ENCODE measurements at regions not wholly inside any gene's neighbourhood (a gene's known extent, or its start where the extent isn't known, plus 50 kb on each side); places are given as distances from the start of the nearest gene placed in this dataset.
"Not testable (repeated sequence)": the region's sequence is repeated elsewhere in the genome, so short reads cannot be mapped to it uniquely, and the experiment has no call there.

- peak; percentile 14 for DNase-seq (ENCODE audit: low read depth)
These were observed 703.5 kb upstream of the SEMA3D start for GRCh38 chr7:85890244-85890811.

DNA sequence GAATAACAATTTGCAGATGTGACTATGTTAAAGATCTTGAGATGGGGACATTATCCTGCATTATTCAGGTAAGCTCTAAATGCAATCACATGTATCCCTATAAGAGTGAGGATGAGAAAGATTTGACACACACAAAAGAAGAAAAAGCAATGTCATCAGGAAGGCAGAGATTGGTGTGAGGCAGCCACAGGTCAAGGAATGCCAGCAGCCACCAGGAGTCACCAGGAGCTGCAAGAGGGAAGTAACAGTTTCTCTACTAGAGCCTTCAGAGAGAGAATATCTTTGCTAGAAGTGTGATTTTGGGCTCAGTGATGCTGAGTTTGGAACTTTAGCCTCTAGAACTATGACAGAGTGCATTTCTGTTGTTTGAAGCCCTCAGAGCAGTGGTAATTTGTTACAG, 700.3 kb upstream of the SEMA3D start:
- no peak for DNase-seq (ENCODE audit: low read depth)

- DNase-seq (ENCODE audit: low read depth), result no peak
These were observed 695.5 kb upstream of the SEMA3D start for GRCh38 chr7:85882335-85882734.

DNA sequence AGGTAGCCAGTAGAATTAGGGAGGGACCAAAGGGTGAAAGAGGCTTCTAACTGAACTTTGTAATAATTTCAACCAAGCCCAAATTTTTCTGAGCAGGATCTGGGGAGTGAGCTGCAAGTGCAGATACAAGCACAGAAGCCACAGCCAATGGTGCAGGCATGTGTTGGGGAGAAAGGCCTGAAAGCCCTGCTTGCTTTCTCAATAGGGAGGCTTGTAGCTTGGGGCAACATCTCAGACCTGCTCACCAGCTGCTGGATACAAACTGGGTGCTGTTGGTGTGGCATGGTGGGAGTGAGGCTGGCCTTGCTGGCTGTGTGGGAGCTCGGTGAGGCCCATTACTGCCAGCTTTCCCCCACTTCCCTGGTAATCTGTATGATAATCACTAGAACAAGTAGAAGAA, 688.5 kb upstream of the SEMA3D start:
- no peak for DNase-seq (ENCODE audit: low read depth)

- DNase-seq (ENCODE audit: low read depth), result no peak
These were observed 679.7 kb upstream of the SEMA3D start for GRCh38 chr7:85866540-85866939.

DNA sequence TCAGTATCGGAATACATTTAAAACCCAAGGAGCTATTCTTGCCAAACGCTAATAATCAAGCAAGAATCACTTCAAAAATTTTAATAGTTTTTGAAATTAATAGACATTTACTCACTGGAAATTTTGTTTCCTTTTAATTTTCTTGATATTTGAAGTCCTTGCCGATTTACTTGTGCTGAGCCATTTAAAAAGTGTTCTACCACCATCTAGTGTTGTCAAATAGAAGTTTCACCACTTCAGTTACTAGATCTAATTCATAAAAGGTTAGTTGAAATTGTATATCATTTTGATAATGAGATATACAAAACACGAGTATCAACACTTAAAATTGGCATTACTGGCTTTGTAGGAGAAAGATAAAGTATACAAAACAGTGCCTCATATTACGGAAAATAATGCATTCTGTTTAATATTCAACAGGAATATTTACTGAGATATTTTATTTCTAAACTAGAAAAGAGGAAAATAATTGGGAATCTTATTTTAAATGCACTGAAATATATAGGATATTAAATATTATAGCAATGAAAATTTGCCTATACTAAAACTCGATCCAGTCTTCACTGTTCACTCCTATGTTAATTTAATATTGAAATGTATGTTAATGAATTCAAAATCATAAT, 664.8 kb upstream of the SEMA3D start:
- peak; percentile 76 for DNase-seq (ENCODE audit: low read depth)

GRCh38 chr7:85850381-85850780, 663.5 kb upstream of the SEMA3D start:
- DNase-seq (ENCODE audit: low read depth), result no peak

- DNase-seq (ENCODE audit: low read depth), result peak; percentile 27
These were observed 653.7 kb upstream of the SEMA3D start for GRCh38 chr7:85840554-85840953.

DNA sequence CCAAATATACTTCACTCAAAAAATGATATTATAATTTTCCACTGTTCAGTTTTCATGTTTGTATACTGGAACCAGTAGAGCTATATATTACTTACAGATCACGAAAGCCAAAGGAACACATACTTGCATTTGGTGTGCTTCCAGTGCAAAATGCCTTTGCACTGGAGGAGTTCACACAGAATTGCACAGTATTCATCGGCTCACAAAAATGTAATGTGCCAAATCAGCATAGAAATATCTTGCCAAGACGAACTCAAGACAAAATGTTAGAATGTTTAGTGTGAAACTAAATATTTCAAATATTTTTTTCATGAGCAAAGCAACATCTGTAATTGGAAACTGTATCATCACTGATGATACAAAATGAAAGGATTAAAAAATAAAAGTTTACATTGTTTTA, 646.2 kb upstream of the SEMA3D start:
- peak; percentile 32 for DNase-seq (ENCODE audit: low read depth)

DNA sequence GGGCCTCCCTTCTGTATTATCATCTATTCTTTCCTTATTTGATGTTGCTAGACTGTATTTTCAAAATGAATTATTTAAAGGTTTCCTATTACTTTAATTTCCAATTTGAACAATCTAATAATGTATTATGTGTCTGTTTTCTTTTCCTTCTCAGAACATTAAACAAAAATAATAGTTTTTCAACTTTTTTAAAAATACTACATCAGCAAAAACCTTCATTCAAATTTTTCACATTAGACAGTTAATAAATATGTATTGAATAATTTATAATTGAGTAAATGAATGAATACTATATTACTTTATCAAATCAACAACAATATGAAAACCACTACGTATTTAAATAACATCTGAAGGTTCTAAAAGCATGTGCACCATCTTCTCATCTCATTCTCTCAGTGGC, 644.1 kb upstream of the SEMA3D start:
- DNase-seq (ENCODE audit: low read depth), result no peak

DNA sequence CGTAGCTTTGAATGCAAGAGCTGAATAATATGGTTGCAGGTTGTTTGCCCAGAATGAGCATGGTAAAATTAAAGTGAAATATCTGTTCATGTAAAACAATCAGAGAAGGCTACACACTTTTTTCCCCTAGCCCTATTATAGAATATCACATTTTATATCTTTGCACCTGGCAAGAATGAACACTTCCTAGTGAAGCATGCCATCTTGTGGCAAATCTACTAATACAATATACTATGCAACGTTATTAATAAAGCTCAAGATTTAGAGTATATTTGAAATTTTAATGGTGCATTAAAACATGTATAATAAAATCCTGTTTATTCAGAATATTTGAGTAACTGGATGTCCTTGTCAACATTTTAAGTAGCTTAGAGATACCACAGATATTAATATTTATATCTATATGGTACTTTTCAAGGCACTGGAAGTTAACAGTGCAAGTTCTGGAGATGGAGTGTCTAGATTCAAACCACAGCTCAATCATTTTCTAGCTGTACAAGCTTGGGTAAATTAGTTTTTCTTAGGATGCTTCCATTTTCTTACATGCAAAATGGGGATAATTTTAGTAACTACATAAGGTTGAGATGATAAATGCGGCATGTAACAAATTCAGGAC, 643.1 kb upstream of the SEMA3D start:
- peak; percentile 30 for DNase-seq (ENCODE audit: low read depth)

- no peak for DNase-seq (ENCODE audit: low read depth)
These were observed 642.3 kb upstream of the SEMA3D start for GRCh38 chr7:85829176-85829575.

- DNase-seq (ENCODE audit: low read depth), result no peak
These were observed 641.8 kb upstream of the SEMA3D start for GRCh38 chr7:85828614-85829013.

GRCh38 chr7:85823396-85824080, 636.7 kb upstream of the SEMA3D start:
- DNase-seq (ENCODE audit: low read depth), result no peak

GRCh38 chr7:85821926-85822325, 635.1 kb upstream of the SEMA3D start:
- no peak for DNase-seq (ENCODE audit: low read depth)

DNA sequence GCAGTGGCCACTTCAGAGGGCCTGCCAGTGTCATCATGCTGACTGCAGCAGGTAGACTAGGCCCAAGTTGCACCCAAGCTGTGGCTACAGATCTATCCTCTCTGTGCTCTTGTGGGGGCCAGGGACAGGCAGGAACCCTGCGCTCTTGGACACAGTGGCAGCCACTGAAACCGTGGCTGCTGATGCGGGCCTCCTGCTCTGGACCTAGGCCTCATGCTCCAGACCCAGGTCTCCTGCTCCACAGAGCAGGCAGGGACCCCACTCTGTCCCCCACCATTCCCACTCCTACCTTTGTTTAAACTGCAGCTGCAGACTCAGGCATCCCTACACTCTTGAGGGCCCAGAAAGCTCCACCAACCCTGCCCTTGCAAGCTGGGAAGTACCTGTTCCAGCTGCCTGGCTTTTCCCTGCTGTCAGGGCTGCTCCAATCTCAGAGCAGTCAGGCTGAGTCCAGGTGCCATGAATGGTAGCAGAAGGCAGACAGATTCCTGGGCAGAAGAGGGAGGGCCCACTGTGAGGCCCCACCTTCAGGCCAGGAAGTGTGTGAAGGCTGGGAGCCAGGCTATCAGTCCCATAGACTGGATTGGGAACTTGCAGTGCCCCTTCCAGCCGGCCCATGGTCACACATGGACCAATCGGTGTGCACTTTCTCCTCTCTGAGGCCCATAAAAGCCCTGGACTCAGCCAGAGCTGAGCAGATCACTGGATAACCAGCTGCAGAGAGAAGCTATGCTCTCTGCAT, 634.0 kb upstream of the SEMA3D start:
- DNase-seq (ENCODE audit: low read depth), result no peak

DNA sequence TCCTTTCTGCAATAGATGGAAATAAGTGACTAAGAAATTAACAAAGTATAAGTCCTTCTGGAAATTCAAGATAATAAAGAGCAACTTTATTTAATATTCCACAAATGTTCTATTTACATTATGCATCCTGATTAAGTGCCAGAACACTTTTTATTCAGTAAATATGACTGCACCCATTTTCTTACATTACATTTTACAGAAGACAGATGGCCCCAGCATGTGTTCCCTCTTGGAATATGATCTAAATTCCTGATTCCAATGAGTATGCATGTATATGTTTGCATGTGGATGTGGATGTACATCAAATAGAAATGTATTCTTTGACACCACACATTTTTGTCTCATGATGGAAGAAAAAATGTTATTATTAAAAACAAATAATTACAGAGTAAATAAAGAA, 628.7 kb upstream of the SEMA3D start:
- no peak for DNase-seq (ENCODE audit: low read depth)

- no peak for DNase-seq (ENCODE audit: low read depth)
These were observed 619.5 kb upstream of the SEMA3D start for GRCh38 chr7:85806321-85806720.

DNA sequence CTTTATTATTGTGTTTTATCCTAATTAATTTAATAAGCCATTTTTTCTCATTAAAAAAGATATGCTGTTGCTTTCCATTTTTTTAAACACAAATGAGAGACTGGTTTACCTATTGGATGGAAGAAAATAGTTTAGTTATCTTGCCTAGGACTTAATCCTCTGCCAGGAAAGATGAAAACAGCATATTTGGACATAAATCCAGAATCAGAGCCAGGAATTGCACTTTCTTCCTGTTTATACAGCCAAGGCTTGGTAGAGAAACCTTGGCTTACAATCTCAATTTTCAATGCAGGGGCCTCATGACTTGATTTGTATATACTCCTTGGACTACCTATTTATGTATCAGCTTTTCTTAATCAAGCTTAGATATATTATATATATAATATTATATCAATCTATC, 618.8 kb upstream of the SEMA3D start:
- no peak for DNase-seq (ENCODE audit: low read depth)

DNA sequence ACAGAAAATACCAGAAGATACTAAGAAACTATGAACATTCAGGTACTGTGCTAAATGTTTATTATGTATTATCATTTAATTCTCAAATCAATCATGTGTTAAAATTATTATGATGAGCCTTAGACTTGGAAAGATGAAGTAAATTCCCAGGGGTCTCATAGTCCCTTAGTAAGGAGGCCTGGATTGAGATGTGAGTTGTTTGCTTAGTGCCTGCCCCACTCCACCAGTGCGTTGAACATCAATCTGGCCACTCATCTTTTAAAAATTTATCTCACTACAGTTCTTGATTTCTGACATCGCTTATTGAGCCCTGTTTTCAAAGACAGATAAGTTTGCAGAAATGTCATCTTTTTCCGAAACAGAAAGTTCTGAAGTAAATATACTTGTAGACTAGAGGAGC, 618.4 kb upstream of the SEMA3D start:
- no peak for DNase-seq (ENCODE audit: low read depth)

DNA sequence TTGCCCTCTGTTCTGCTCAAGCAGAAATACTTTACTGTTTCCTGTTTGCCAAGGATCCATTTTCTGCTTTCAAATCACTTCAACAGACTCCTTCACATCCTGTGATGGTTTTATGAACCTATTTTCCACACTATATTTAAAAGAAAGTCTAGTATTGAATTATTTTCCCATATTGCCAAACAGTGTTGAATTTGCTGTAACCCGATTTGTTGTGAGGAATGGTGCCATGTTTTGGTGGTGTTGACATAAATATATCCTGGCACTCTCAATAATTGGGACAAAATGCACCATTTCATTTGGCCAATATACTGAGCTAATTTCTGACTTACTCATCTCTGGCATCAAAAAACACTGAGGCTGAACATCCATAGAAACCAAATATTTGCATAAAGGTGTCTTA, 615.4 kb upstream of the SEMA3D start:
- DNase-seq (ENCODE audit: low read depth), result no peak

- no peak for DNase-seq (ENCODE audit: low read depth)
These were observed 610.1 kb upstream of the SEMA3D start for GRCh38 chr7:85796956-85797355.

GRCh38 chr7:85791098-85791497, 604.2 kb upstream of the SEMA3D start:
- not testable (repeated sequence) for DNase-seq (ENCODE audit: low read depth)

All from fibroblast of the conjunctiva (primary cell).